Inferior parietal cortex (tissue), 1 donor: ENCODE measurements at regions not wholly inside any gene's neighbourhood (a gene's known extent, or its start where the extent isn't known, plus 50 kb on each side); places are given as distances from the start of the nearest gene placed in this dataset.

ENCODE experiments used
- DNase-seq: peaks from one replicate; pipeline ENCODE4 v3.0.0-alpha.2; 2016; ENCODE audit errors: extremely low spot score

DNA sequence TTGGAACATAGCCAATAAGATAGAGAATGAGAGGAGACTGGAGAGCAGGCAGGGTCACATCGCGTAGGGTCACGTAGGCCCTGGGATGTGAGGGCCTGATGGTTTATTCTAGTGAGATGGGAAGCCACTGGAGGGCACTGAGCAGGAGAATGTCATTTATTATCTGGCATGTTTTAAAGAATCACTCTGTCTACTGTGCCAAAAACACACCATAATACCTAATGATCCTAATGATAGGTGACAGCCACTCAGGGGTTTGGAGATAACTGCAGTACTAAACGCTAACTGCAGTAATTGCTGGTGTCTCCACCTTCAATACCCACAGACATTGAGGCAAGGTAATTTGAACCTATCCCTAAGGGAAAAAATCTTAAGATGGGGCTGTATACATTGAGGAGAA is 185.4 kb downstream of the TTLL7 start:
- no peak for DNase-seq

DNA sequence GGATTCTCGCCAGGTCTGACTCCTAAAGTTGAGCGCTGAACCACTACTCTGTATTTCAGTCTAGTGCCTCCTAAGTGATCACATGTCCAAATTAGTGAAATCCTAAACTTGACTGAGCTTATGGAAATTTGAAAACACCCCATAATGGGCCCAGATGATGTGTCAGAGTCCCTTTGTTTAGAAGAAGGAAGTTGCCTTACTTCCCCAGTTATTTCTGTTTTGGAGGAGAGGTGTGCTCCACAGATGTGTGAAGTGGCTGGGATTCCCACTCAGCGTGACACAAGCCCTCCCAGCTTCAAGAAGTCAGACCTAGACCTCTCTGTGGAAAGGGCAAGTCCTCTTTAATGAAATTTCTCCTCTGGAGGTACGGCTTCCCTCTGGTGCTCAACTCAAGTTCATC is 188.8 kb downstream of the TTLL7 start:
- no peak for DNase-seq

DNA sequence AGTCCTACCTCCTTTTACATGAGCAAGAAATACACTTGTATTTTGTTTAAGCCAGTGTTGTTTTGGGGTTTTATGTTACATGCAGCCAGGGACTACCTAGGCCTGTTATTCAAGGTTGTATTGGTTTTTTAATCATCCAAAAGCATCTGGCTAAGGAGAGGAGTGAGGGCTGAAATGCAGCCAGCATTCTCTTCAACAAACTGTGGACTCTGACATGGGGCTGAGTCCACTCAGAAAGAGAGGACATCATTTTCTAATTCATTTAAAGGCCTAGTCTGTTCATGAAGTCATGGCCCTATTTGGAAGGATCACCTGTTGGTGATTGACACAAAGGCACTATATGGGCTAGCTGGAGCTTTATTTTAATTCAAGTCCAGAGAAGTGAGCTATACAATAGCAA is 190.4 kb downstream of the TTLL7 start:
- no peak for DNase-seq

DNA sequence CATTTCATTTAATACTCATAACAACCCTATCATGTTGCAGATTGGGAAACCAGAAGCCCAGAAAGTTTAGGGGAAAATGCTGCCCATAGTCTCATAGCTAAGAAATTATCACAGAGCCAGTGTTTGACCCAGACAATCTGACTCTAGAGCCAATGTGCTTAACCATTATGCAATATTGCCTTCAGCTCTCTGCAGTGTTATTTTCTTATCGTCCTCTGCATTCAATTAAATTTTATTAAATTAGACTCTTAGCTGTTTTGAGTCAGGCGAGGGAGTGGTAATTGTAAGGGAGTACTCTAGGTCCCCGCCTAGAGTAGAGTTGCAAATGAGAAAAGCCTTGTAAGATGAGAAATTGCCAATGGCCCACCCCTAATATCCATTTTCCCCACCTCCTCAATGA is 191.1 kb downstream of the TTLL7 start:
- no peak for DNase-seq

DNA sequence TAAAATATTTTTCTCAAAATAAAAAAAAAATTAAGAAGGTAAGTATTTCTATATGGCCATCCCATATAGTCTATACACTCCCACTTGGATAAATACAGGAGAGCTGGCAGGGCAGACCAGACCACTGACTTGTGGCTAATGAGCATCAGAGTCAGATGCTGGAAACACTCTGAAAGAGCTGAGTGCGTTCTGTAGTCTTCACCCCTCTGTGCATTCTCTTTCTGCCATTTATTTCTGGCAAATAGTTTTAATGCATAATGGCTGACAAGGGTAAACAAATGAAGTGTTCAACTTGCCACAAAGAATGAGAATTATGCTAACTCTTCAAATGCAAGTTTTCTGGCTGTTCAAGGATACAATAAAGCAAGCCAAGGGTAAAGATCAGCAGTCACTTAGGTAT is 191.7 kb downstream of the TTLL7 start:
- DNase-seq = no peak

DNA sequence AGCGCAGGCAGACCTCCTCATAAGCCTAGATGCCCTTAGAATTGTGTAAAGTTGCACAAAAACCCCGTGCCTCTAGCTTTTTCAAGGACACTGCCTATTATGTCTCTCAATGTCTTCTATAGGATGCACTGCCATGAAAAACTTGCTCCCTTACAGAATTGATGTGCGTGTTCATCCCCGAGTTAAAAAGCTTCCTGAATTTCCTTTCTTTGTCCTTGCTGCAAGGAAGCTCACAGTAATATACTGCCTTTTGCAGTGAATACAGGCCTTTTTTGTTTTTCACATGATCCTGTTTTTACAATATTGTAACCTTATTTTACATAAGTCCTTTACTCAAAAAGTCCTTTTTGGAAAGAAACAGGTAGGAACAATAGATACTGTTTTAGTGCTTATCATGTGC is 193.0 kb downstream of the TTLL7 start:
- DNase-seq = no peak

DNA sequence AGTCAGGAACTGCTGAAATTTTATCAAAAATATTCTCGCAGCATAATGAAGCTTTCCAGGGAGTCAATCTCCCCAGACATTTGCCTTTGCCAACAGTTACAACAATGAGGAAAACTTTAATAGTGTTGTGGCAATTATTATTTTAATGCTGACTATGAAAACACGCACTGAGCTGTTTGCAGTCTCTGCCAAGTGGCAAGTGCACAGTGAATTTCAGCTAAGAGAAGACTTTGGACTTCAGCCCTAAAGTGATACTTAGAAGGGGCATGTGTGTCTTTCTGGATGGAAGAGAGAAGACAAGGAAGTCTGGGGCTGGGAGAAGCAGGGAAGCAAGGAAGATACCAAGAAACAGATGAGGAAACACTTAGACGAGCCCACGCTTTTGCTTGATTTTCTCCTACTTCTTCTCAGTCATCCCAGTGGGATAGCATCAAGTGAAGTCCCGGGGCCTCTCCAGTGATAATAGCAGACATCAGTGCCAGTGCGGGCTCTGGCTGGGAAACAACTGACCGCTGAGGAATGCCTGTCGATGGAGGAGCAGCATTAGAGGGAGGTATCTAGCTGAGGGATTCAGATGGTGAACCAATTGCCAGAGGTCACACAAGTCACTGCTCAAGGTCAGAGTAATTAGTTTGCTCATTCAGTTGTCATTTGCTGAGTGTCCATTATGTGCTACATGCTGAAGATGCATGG is 196.3 kb downstream of the TTLL7 start:
- DNase-seq = no peak

DNA sequence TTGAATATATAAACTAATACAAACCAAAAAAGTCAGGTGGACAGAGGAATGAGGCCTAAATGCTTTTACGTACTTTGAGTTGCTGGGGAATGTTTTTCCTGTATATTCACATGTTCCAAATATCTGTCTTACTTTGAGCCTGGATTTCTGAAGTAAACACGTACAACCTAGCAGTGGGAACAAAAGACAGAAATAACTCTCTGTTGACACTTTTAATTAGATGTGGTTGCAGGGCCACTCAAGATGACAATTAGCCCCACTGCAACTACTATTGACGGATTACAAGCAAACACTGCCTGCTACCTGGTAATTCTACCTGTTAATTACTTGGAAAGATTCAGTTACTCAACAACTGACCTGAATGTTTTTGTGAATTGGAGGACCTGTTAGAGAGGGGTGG is 196.9 kb downstream of the TTLL7 start:
- no peak for DNase-seq

DNA sequence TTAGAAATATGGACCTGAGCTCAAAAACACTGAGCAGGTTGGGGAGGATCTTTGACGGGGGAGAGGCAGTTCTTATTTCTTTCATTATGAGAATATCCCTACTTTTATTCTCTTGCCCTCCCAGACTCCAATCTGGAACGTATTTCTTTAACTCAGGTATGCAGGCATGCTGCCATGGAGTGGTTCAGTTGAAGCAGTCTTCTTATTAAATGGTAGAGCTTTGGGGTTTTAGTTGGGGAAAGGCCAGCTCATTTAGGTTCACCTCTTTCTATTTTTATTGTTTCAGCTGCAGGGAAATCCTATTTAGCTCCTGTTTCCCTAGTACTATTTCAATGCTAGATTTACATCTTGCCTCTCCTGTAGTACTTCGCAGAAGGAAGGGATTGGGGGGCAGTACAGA is 198.9 kb downstream of the TTLL7 start:
- DNase-seq = no peak

DNA sequence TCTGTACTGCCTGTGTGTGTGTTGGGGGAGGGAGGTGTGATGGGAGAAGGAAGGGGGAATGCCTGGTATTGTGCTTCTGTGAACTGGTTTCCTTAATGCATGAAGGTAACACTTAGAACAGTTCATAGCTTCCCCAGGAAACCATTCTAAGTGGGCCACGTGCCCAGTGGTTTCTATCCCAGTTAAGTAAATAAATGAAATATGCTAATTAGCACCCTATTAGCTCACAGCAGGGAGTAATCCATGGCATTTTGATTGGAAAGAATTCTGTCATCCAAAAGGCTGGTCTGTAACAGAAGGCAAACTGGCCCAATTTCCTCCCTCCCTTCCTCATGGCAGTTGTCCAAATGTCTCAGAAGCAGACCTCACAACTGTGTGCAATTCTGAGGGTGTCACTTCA is 199.3 kb downstream of the TTLL7 start:
- DNase-seq = no peak

DNA sequence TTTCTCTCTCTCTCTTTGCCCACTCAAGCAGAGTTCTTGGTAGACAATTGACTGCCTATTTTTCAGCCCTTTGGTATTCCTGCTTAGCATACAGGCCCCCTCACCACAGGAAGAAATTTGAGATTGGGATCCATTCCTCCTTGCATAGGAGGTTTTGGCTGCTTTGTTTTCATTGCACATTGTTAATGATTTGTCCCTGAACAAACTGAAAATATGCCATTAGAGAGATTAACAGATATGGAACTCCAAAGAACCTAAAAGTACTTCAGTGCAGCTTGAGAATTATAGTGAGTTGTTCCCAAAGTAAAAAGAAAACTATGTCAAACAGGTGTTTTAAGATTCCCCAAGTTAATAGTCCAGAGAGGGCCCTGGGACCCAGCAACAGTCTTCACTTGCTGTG is 200.0 kb downstream of the TTLL7 start:
- no peak for DNase-seq

DNA sequence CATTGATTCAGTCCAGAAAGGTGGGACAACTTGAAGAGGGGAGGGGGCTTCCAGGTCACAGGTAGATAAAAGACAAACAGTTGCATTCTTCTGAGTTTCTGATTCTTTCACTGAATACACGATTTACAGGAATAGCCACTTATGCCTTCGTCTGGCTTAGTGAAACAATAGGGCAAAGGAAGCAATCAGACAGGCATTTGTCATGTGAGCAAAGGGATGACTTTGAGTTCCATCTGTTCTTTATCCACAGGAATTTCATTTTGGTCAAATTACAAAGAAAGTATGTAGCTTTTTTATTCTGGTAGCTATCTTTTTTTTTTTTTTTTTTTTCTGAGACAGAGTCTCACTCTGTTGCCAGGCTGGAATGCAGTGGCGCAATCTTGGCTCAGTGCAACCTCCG is 202.5 kb downstream of the TTLL7 start:
- DNase-seq = no peak

DNA sequence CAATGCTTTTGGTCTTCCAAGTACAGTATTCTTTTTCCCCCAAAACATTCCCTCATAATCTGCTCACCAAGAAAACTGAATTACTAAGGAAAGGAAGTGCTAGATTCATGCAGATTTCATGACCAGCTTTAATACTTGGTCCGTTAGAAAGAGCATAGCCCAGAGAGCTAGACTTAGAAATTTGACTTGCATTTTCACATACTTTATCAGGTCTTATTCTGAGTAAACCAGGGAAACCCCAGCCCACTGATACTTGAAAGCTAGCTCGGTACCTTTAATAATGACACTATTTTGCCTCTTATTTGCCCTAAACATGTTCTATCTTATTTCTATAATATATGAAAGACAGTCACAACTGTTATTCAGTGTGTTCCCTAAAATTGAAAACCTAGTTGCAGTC is 204.5 kb downstream of the TTLL7 start:
- DNase-seq = no peak

DNA sequence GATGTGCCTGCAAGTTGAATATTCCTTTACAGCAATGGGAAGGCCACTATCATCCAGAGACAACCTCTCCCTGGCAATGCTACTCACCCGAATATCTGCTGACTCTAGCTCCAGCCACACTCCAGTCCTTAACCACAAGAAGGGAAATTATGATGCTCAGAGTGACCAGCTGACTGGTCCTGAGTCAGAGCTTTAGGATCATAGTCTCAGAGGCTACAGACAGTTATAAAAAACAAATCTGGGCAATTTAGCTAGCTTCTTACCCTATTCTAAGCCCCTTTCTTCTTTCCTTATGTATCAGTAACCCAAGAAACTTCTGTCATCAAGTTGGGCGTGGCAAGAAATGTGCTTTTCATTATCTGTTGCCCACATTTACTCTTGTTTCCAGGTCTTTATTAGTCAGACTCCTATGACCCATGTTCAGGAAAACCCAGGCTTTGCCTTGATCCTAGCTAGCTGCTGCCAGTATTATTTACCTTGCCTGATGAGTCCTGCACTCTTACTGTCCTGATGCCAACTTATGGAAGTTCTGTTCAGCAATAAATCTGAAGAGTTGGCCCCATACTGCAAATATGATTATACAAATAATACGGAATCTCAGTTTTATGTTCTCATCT is 207.0 kb downstream of the TTLL7 start:
- DNase-seq = no peak

DNA sequence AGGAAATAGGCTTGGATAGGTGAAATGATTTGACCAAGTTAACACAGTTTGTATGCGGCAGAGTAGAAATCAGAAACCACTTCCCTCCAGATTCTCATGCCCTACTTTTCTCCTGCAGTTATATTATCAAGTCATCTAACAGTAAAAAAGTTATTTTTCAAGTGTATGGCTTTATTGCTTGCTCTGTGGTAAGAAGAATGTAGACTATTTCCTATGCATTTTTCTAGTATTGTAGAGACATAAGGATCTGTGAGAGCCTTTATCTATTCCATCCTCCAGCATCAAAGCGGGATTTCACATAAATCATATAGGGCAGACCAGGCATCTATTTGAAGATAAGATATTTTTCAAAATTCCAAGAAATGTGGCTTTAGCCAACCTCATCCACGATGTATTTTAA is 208.5 kb downstream of the TTLL7 start:
- no peak for DNase-seq

DNA sequence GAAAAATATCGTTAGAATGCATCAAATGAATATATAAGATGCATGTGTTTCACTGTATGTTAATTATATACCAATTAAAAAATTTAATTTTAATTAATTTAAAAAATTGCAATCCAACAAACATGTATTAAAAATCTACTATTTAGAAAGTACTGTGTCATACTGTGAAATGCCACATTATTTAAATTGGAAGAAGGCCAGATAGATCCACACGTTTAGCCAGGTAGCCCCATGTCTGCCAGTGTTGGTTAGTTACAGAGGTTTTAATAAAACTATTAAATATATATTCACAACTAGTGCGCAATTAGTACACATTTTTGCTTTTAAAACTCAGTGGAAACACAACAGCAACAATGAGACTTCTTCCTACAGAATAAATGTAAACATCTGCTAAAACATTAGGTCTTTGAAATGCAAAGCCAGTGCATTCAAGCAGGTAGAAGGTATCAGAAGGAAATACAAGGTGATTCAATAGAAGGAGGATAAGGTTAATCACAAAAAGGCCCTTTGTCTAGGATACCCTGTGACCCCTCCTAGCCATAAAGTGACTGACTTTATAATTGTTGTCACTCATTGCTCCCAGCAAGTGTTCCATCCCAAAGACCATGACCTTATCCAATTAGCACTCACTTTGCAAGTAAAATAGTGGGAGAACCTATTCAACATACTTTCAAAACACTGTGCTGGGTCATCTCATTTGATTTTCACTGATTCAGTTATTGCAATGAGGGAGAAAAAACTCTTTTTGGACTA is 211.5 kb downstream of the TTLL7 start:
- no peak for DNase-seq

DNA sequence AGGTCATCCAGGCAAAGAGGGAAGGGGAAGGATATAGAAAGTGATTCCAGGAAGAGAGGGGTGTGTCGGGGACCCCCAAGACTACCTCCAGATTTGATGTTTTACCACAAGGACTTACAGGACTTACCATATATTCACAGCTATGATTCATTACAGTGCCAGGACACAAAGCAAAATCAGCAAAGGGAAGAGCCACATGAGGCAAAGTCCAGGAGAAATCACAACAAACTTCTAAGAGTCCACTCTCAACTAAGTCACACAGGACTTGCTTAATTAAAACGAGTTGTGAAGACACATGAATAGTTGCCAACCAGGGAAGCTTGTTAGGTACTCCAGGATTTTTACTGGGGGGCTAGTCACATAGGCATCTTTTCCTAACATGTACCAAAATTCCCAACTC is 217.3 kb downstream of the TTLL7 start:
- no peak for DNase-seq

DNA sequence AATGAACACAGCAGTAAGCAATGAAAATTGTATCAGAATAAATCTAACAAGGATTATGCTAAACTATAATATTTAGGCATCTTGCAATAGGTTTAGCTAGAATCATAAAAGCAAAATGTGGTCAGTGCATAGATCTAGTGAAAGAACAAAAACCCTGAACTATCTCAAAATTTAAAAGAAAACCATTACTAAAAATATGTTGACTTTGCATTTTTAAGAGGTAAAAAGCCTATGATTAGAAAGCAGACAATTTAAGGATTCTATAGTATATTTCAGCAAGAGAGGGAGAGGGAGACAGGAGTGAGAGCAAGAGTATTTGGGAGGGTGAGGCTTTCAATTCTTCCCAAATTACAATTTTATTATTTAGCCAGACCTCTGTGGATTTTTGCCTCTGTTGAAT is 219.4 kb downstream of the TTLL7 start:
- DNase-seq = no peak

DNA sequence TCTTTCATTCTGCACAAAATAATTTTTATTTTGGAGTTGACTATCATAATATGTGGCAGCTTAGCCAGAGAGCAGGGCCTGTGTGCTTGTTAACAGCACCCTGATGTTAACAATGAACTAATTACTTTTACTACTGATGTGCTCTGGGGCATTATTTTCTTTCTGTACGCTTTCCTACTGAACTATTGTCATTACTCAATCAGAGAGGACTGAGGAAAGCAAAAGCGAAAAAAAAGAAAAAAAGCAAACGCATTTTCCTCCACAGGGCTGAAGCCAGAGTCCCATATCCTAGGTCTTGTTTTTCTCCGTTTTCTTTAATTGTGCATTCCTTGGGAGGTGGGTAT is 221.2 kb downstream of the TTLL7 start:
- DNase-seq = no peak

DNA sequence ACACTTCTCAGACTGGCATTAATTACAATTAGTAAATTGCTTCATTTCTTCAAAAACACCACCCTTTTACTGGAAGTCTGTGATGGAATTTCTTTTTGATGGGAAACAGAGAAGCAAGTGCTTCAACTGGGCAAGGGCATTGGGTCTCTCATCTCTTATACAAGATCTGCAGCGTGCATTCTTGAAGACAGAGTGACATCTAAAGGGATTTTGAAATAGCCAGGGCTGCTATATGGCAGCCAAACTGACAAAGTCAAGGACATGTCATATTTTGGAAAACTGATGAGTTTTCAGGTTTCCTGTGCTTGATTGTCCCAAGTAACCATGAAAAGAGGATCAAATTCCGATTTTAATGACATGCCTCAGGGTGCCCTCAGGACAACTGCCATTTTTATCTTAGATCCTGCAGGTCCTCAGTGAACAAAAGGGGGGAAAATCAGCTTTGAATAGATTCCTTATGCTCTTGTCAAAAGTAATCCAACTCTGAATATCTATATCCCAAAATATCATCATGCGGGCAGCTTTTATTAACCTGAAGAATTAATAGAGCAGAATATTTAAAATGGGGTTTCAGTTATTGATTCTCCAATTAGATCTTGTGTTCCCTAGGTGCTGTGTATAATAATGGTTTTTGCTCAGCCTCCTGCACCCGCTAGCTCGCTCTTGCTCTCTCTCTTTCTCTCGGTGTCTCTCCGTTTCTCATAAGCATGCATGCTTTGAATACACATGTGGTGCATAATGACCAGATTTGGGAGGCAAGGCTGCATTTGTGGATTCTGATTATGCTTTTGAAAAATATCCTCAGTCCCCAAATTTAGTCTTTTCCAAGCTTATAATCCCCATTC is 221.8 kb downstream of the TTLL7 start:
- no peak for DNase-seq

DNA sequence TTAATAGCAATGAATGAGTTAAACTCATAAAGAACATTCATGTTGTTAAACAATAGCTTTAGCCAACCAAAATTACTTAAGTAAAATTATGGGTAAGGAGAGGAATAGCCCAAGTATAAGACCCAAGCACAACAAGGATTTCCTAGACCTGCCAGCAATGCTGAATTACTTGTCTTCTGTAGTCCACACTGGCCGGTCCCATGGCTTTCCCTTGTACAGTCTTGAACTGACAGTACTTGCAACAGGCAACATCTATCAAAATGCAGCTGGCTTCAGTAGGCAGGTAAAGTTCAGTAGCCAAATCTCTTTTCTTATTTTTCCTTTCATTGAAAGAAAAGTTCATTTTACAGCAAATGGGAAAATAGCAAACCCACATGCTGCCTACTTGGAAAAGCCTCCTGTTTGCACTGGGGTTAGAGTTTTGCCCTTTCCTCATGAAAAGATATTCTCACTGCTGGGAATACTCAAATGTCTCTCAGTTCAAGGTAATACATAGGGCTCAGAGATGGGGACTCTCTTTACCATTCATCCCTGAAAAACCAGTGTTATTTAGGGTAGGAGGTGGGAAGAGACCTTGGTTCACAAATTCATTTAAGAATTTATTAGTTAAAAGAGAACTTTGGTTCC is 222.8 kb downstream of the TTLL7 start:
- no peak for DNase-seq

DNA sequence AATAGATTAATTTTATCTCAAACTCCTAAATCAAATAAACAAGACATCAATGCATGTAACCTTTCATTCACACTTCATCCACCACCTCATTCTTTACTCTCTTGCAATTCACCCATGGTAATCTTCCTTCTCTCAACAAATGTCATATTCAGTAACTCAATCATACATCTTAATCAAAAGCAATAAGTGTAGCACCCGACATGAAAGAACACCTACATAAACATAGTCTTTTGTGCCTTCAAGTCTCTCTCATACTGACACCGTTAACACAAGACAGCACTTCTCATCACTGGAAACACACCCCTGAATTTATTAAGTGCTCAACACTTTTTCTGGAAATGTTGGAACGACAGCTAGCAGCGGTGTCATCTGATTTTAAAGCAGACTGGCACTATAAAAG is 225.9 kb downstream of the TTLL7 start:
- no peak for DNase-seq
